Gastroesophageal sphincter (tissue), 4 donors: ENCODE measurements at regions not wholly inside any gene's neighbourhood (a gene's known extent, or its start where the extent isn't known, plus 50 kb on each side); places are given as distances from the start of the nearest gene placed in this dataset.

Experiments
- ATAC-seq: fragments of 150-250 bp; one replicate; pipeline ENCODE4 v1.9.1; 2016; ENCODE audit warnings: mild to moderate bottlenecking, moderate library complexity
- H3K27ac ChIP-seq, 4 donors: fragments of 200-600 bp; sonication (generic) in 3 of 4; 1 replicate in 3 of 4; 2 replicates in 1 of 4; pipeline ENCODE4 v1.5.1; 2016 to 2019
- H3K27me3 ChIP-seq: fragments of 200-600 bp; sonication (generic); one replicate; pipeline ENCODE4 v1.5.1; 2019
- H3K36me3 ChIP-seq, 2 donors: fragments of 200-600 bp; sonication (generic); one replicate each; pipeline ENCODE4 v1.5.1; 2019; ENCODE audit warnings: control low read depth in 1 of 2
- H3K4me1 ChIP-seq, 3 donors: fragments of 200-600 bp; sonication (generic); 1 replicate in 2 of 3; 2 replicates in 1 of 3; pipeline ENCODE4 v1.5.1; 2016 to 2019; ENCODE audit warnings: control low read depth in 2 of 3
- H3K4me3 ChIP-seq, 2 donors: fragments of 200-600 bp; sonication (generic); one replicate each; pipeline ENCODE4 v1.5.1; 2019; ENCODE audit warnings: mild to moderate bottlenecking in 1 of 2, moderate library complexity in 1 of 2
- H3K9me3 ChIP-seq, 3 donors: fragments of 200-600 bp; sonication (generic); one replicate each; pipeline ENCODE4 v1.5.1; 2017 to 2019; ENCODE audit warnings: control low read depth in 2 of 3
- CTCF ChIP-seq, 4 experiments: fragments of 200-600 bp in 2 of 4; fragments of 450-650 bp in 2 of 4; sonication (generic) in 1 of 4; IDR thresholded peaks; one replicate each; pipeline ENCODE4 v1.5.1; 2017 to 2019; ENCODE audit warnings: antibody characterized with exemption in 4 of 4, mild to moderate bottlenecking in 2 of 4, moderate library complexity in 2 of 4
- EP300 ChIP-seq: sonication (generic); formaldehyde crosslinking; IDR thresholded peaks from one replicate; pipeline ENCODE4 v1.6.1; 2017; ENCODE audit warnings: antibody characterized with exemption, mild to moderate bottlenecking
- POLR2A ChIP-seq, 2 donors: fragments of 450-650 bp; IDR thresholded peaks; one replicate each; pipeline ENCODE4 v1.6.1; 2017; ENCODE audit warnings: antibody characterized with exemption in 2 of 2, mild to moderate bottlenecking in 2 of 2, moderate library complexity in 1 of 2
- POLR2AphosphoS5 ChIP-seq: sonication (generic); formaldehyde crosslinking; IDR thresholded peaks from one replicate; pipeline ENCODE4 v1.6.1; 2017; ENCODE audit warnings: antibody characterized with exemption
- WGBS, 2 donors: methylation state at CpG; one replicate each; pipeline ENCODE4 v1.1.5; 2018; ENCODE audit warnings: low coverage in 1 of 2; 5-methylcytosine and 5-hydroxymethylcytosine counted together

- H3K36me3 ChIP-seq: no peaks in the 10 kb centered on the region
- no peak for TF ChIP-seq CTCF (IDR thresholded peaks at IDR 0.05)
- no peak for TF ChIP-seq POLR2AphosphoS5
- TF ChIP-seq POLR2A (IDR thresholded peaks at IDR 0.05): no peak
- TF ChIP-seq EP300: no peak
- ATAC-seq: no peak
- peaks cover 5% of the 10 kb centered on the region for H3K27me3 ChIP-seq
- no peaks in the 10 kb centered on the region for H3K9me3 ChIP-seq
- no peak overlapping the region for H3K4me3 ChIP-seq
- H3K27ac ChIP-seq: no peak overlapping the region
- H3K4me1 ChIP-seq: no peaks in the 10 kb centered on the region
- 63 to 71% methylated on average over 3 of the region's 3 CpGs for WGBS, 2 donors
These were observed 176.2 kb upstream of the CNR1 start for GRCh38 chr6:88342336-88342735.

- Histone ChIP-seq H3K4me1 (no peaks in the 10 kb centered on the region), H3K4me3 (no peak overlapping the region), H3K27me3 (no peaks in the 10 kb centered on the region), H3K36me3 (no peaks in the 10 kb centered on the region), H3K27ac (no peak overlapping the region), H3K9me3 (no peaks in the 10 kb centered on the region)
- no peak for ATAC-seq
- TF ChIP-seq EP300: no peak
- TF ChIP-seq POLR2A (IDR thresholded peaks at IDR 0.05): no peak
- no peak for TF ChIP-seq CTCF (IDR thresholded peaks at IDR 0.05)
- TF ChIP-seq POLR2AphosphoS5: no peak
- 52 to 68% methylated on average over 2 of the region's 2 CpGs for WGBS, 2 donors
These were observed 173.6 kb upstream of the CNR1 start for GRCh38 chr6:88339761-88340160.

- Histone ChIP-seq H3K4me1 (no peaks in the 10 kb centered on the region), H3K36me3 (no peaks in the 10 kb centered on the region), H3K9me3 (no peaks in the 10 kb centered on the region), H3K27me3 (no peaks in the 10 kb centered on the region), H3K4me3 (no peak overlapping the region), H3K27ac (no peak overlapping the region)
- TF ChIP-seq POLR2A (IDR thresholded peaks at IDR 0.05) (no peak), POLR2AphosphoS5 (no peak), CTCF (IDR thresholded peaks at IDR 0.05) (no peak), EP300 (no peak)
- WGBS, 2 donors: 55 to 80% methylated on average over 1 of the region's 1 CpG
- ATAC-seq: no peak
These were observed 155.2 kb upstream of the CNR1 start for GRCh38 chr6:88321306-88321705.

GRCh38 chr6:88311561-88311960, 145.4 kb upstream of the CNR1 start:
- no peaks in the 10 kb centered on the region for H3K27me3 ChIP-seq
- H3K4me3 ChIP-seq: no peak overlapping the region
- H3K36me3 ChIP-seq: no peaks in the 10 kb centered on the region
- no peaks in the 10 kb centered on the region for H3K4me1 ChIP-seq
- TF ChIP-seq POLR2AphosphoS5 (no peak), POLR2A (IDR thresholded peaks at IDR 0.05) (no peak), CTCF (IDR thresholded peaks at IDR 0.05) (no peak), EP300 (no peak)
- no peak overlapping the region for H3K27ac ChIP-seq
- H3K9me3 ChIP-seq: no peaks in the 10 kb centered on the region
- ATAC-seq: no peak
- 84% methylated on average over 3 of the region's 10 CpGs; no CpG with 5 or more reads in 1 of the 2 donors for WGBS, 2 donors

- no peak for TF ChIP-seq CTCF (IDR thresholded peaks at IDR 0.05)
- no peak for TF ChIP-seq POLR2A (IDR thresholded peaks at IDR 0.05)
- no peak for TF ChIP-seq POLR2AphosphoS5
- no peak for TF ChIP-seq EP300
- no peaks in the 10 kb centered on the region for H3K36me3 ChIP-seq
- no peaks in the 10 kb centered on the region for H3K27me3 ChIP-seq
- no peaks in the 10 kb centered on the region for H3K4me1 ChIP-seq
- 44 to 75% methylated on average over 1 of the region's 1 CpG for WGBS, 2 donors
- no peak for ATAC-seq
- H3K4me3 ChIP-seq: no peak overlapping the region
- H3K9me3 ChIP-seq: no peaks in the 10 kb centered on the region
- H3K27ac ChIP-seq: no peak overlapping the region
These were observed 138.4 kb upstream of the CNR1 start for GRCh38 chr6:88304520-88304919.
